ENCODE measurements at regions not wholly inside any gene's neighbourhood (a gene's known extent, or its start where the extent isn't known, plus 50 kb on each side); places are given as distances from the start of the nearest gene placed in this dataset.
A peak's percentile ranks its signal among the peaks of the same experiment; 100 is the strongest.

- no peak for ATAC-seq
- no peak overlapping the region for H3K27ac ChIP-seq (ENCODE audit: low read length)
- 90% methylated on average over 2 of the region's 2 CpGs for WGBS
These were observed 881.5 kb downstream of the C6orf118 start for GRCh38 chr6:164427728-164428402.

GRCh38 chr6:164424489-164424888 is 884.9 kb downstream of the C6orf118 start:
- 91% methylated on average over 2 of the region's 2 CpGs for WGBS
- ATAC-seq (no peak), DNase-seq (no peak)
- H3K27ac ChIP-seq (ENCODE audit: low read length): no peak overlapping the region
- H3K27me3 ChIP-seq (ENCODE audit: control insufficient read depth, insufficient read depth): no peaks in the 10 kb centered on the region
- H3K4me3 ChIP-seq (ENCODE audit: low read length): no peak overlapping the region
- intact Hi-C loops (cut with DNase I): no loop called here
- H3K9me3 ChIP-seq (ENCODE audit: control insufficient read depth, low read length): peaks cover 2% of the 10 kb centered on the region
- H3K4me1 ChIP-seq (ENCODE audit: control insufficient read depth, insufficient read depth, low read length): no peaks in the 10 kb centered on the region

More at GRCh38 chr6:164427728-164428402, 881.5 kb downstream of the C6orf118 start:
- H3K4me3 ChIP-seq (ENCODE audit: low read length): no peak overlapping the region
- no peak for DNase-seq
- H3K9me3 ChIP-seq (ENCODE audit: control insufficient read depth, low read length): no peaks in the 10 kb centered on the region
- H3K4me1 ChIP-seq (ENCODE audit: control insufficient read depth, insufficient read depth, low read length): no peaks in the 10 kb centered on the region
- intact Hi-C loops (cut with DNase I): no loop called here
- H3K27me3 ChIP-seq (ENCODE audit: control insufficient read depth, insufficient read depth): no peaks in the 10 kb centered on the region

GRCh38 chr6:164419099-164419498 is 890.3 kb downstream of the C6orf118 start:
- intact Hi-C loops (cut with DNase I): no loop called here
- H3K4me1 ChIP-seq (ENCODE audit: control insufficient read depth, insufficient read depth, low read length): no peaks in the 10 kb centered on the region
- DNase-seq (no peak), ATAC-seq (no peak)
- WGBS: 65% methylated on average over 4 of the region's 4 CpGs
- peaks cover 2% of the 10 kb centered on the region for H3K9me3 ChIP-seq (ENCODE audit: control insufficient read depth, low read length)
- H3K27ac ChIP-seq (ENCODE audit: low read length): no peak overlapping the region
- H3K4me3 ChIP-seq (ENCODE audit: low read length): no peak overlapping the region
- no peaks in the 10 kb centered on the region for H3K27me3 ChIP-seq (ENCODE audit: control insufficient read depth, insufficient read depth)

- intact Hi-C loops (cut with DNase I): no loop called here
- H3K27me3 ChIP-seq (ENCODE audit: control insufficient read depth, insufficient read depth): no peaks in the 10 kb centered on the region
- DNase-seq (no peak), ATAC-seq (no peak)
- no peaks in the 10 kb centered on the region for H3K4me1 ChIP-seq (ENCODE audit: control insufficient read depth, insufficient read depth, low read length)
- H3K27ac ChIP-seq (ENCODE audit: low read length): no peak overlapping the region
- H3K4me3 ChIP-seq (ENCODE audit: low read length): no peak overlapping the region
- WGBS: 59% methylated on average over 2 of the region's 2 CpGs
- H3K9me3 ChIP-seq (ENCODE audit: control insufficient read depth, low read length): peaks cover 2% of the 10 kb centered on the region
These were observed 891.2 kb downstream of the C6orf118 start for GRCh38 chr6:164418262-164418588.

GRCh38 chr6:164417537-164418261 is 891.7 kb downstream of the C6orf118 start:
- WGBS: 94% methylated on average over 4 of the region's 4 CpGs
- no peak overlapping the region for H3K4me3 ChIP-seq (ENCODE audit: low read length)
- no peaks in the 10 kb centered on the region for H3K27me3 ChIP-seq (ENCODE audit: control insufficient read depth, insufficient read depth)
- ATAC-seq (no peak), DNase-seq (no peak)
- H3K27ac ChIP-seq (ENCODE audit: low read length): no peak overlapping the region
- intact Hi-C loops (cut with DNase I): no loop called here
- peaks cover 2% of the 10 kb centered on the region for H3K9me3 ChIP-seq (ENCODE audit: control insufficient read depth, low read length)
- H3K4me1 ChIP-seq (ENCODE audit: control insufficient read depth, insufficient read depth, low read length): no peaks in the 10 kb centered on the region

- intact Hi-C loops (cut with DNase I): no loop called here
- DNase-seq: no peak
- Histone ChIP-seq H3K9me3 (ENCODE audit: control insufficient read depth, low read length) (no peaks in the 10 kb centered on the region), H3K4me1 (ENCODE audit: control insufficient read depth, insufficient read depth, low read length) (no peaks in the 10 kb centered on the region), H3K4me3 (ENCODE audit: low read length) (peak overlapping the region; percentile 51), H3K27me3 (ENCODE audit: control insufficient read depth, insufficient read depth) (no peaks in the 10 kb centered on the region), H3K27ac (ENCODE audit: low read length) (no peak overlapping the region)
- ATAC-seq: no peak
- 30% methylated on average over 7 of the region's 7 CpGs for WGBS
These were observed 893.4 kb downstream of the C6orf118 start for GRCh38 chr6:164415832-164416563.

GRCh38 chr6:164414695-164415094 is 894.7 kb downstream of the C6orf118 start:
- Histone ChIP-seq H3K4me3 (ENCODE audit: low read length) (no peak overlapping the region), H3K27ac (ENCODE audit: low read length) (no peak overlapping the region), H3K27me3 (ENCODE audit: control insufficient read depth, insufficient read depth) (no peaks in the 10 kb centered on the region), H3K9me3 (ENCODE audit: control insufficient read depth, low read length) (no peaks in the 10 kb centered on the region), H3K4me1 (ENCODE audit: control insufficient read depth, insufficient read depth, low read length) (no peaks in the 10 kb centered on the region)
- ATAC-seq: no peak
- intact Hi-C loops (cut with DNase I): no loop called here
- peak in 2 of 3 donors; percentile 48 to 62 for DNase-seq
- WGBS: 76% methylated on average over 3 of the region's 3 CpGs

GRCh38 chr6:164412566-164412965 is 896.8 kb downstream of the C6orf118 start:
- peaks cover 2% of the 10 kb centered on the region for H3K4me1 ChIP-seq (ENCODE audit: control insufficient read depth, insufficient read depth, low read length)
- no peak for ATAC-seq
- DNase-seq: no peak
- no peaks in the 10 kb centered on the region for H3K9me3 ChIP-seq (ENCODE audit: control insufficient read depth, low read length)
- 71% methylated on average over 2 of the region's 2 CpGs for WGBS
- H3K27me3 ChIP-seq (ENCODE audit: control insufficient read depth, insufficient read depth): no peaks in the 10 kb centered on the region
- no peak overlapping the region for H3K27ac ChIP-seq (ENCODE audit: low read length)
- intact Hi-C loops (cut with DNase I): no loop called here
- no peak overlapping the region for H3K4me3 ChIP-seq (ENCODE audit: low read length)

- Histone ChIP-seq H3K27me3 (ENCODE audit: control insufficient read depth, insufficient read depth) (no peaks in the 10 kb centered on the region), H3K4me3 (ENCODE audit: low read length) (peak overlapping the region; percentile 8), H3K27ac (ENCODE audit: low read length) (no peak overlapping the region), H3K4me1 (ENCODE audit: control insufficient read depth, insufficient read depth, low read length) (peaks cover 2% of the 10 kb centered on the region), H3K9me3 (ENCODE audit: control insufficient read depth, low read length) (no peaks in the 10 kb centered on the region)
- intact Hi-C loops (cut with DNase I): no loop called here
- 58% methylated on average over 5 of the region's 5 CpGs for WGBS
- ATAC-seq: peak in 1 of 2 donors; percentile 13
- DNase-seq: no peak
These were observed 899.4 kb downstream of the C6orf118 start for GRCh38 chr6:164410017-164410416.

- Histone ChIP-seq H3K9me3 (ENCODE audit: control insufficient read depth, low read length) (no peaks in the 10 kb centered on the region), H3K4me1 (ENCODE audit: control insufficient read depth, insufficient read depth, low read length) (peaks cover 2% of the 10 kb centered on the region), H3K27me3 (ENCODE audit: control insufficient read depth, insufficient read depth) (no peaks in the 10 kb centered on the region), H3K27ac (ENCODE audit: low read length) (no peak overlapping the region), H3K4me3 (ENCODE audit: low read length) (peak overlapping the region; percentile 8)
- intact Hi-C loops (cut with DNase I): no loop called here
- WGBS: 57% methylated on average over 8 of the region's 8 CpGs
- DNase-seq (peak in 1 of 3 donors; percentile 45), ATAC-seq (peak; percentile 57 to 76)
These were observed 899.9 kb downstream of the C6orf118 start for GRCh38 chr6:164409309-164410009.

- no peak overlapping the region for H3K4me3 ChIP-seq (ENCODE audit: low read length)
- DNase-seq: no peak
- intact Hi-C loops (cut with DNase I): no loop called here
- H3K27me3 ChIP-seq (ENCODE audit: control insufficient read depth, insufficient read depth): no peaks in the 10 kb centered on the region
- no peak overlapping the region for H3K27ac ChIP-seq (ENCODE audit: low read length)
- H3K4me1 ChIP-seq (ENCODE audit: control insufficient read depth, insufficient read depth, low read length): peaks cover 2% of the 10 kb centered on the region
- no peak for ATAC-seq
- 85% methylated on average over 5 of the region's 5 CpGs for WGBS
- no peaks in the 10 kb centered on the region for H3K9me3 ChIP-seq (ENCODE audit: control insufficient read depth, low read length)
These were observed 900.5 kb downstream of the C6orf118 start for GRCh38 chr6:164408868-164409267.

Measured in right cardiac atrium (tissue), 5 donors.